ENCODE measurements at regions not wholly inside any gene's neighbourhood (a gene's known extent, or its start where the extent isn't known, plus 50 kb on each side); places are given as distances from the start of the nearest gene placed in this dataset.

GRCh38 chr9:115733318-115734110, 420.1 kb upstream of the PAPPA start:
- DNase-seq (ENCODE audit: low spot score), result no peak

- no peak for DNase-seq (ENCODE audit: low spot score)
Observed at GRCh38 chr9:115739096-115739875, 414.3 kb upstream of the PAPPA start.

- DNase-seq (ENCODE audit: low spot score), result no peak
Observed at GRCh38 chr9:115740986-115741385, 412.6 kb upstream of the PAPPA start.

GRCh38 chr9:115743709-115744605, 409.6 kb upstream of the PAPPA start:
- DNase-seq (ENCODE audit: low spot score), result no peak

GRCh38 chr9:115746496-115746895, 407.1 kb upstream of the PAPPA start:
- no peak for DNase-seq (ENCODE audit: low spot score)

GRCh38 chr9:115747731-115748130, 405.9 kb upstream of the PAPPA start:
- DNase-seq (ENCODE audit: low spot score), result no peak

- DNase-seq (ENCODE audit: low spot score), result no peak
Observed at GRCh38 chr9:115756736-115757135, 396.9 kb upstream of the PAPPA start.

- DNase-seq (ENCODE audit: low spot score), result no peak
Observed at GRCh38 chr9:115757461-115757860, 396.1 kb upstream of the PAPPA start.

- DNase-seq (ENCODE audit: low spot score), result no peak
Observed at GRCh38 chr9:115758441-115758840, 395.1 kb upstream of the PAPPA start.

GRCh38 chr9:115759426-115759825, 394.2 kb upstream of the PAPPA start:
- no peak for DNase-seq (ENCODE audit: low spot score)

GRCh38 chr9:115764645-115765044, 388.9 kb upstream of the PAPPA start:
- no peak for DNase-seq (ENCODE audit: low spot score)

GRCh38 chr9:115765060-115765459, 388.5 kb upstream of the PAPPA start:
- DNase-seq (ENCODE audit: low spot score), result no peak

- DNase-seq (ENCODE audit: low spot score), result no peak
Observed at GRCh38 chr9:115766370-115766955, 387.1 kb upstream of the PAPPA start.

- DNase-seq (ENCODE audit: low spot score), result no peak
Observed at GRCh38 chr9:115770521-115770920, 383.1 kb upstream of the PAPPA start.

GRCh38 chr9:115775659-115776058, 377.9 kb upstream of the PAPPA start:
- no peak for DNase-seq (ENCODE audit: low spot score)

GRCh38 chr9:115777610-115778009, 376.0 kb upstream of the PAPPA start:
- no peak for DNase-seq (ENCODE audit: low spot score)

GRCh38 chr9:115781070-115781736, 372.4 kb upstream of the PAPPA start:
- no peak for DNase-seq (ENCODE audit: low spot score)

GRCh38 chr9:115786321-115786720, 367.3 kb upstream of the PAPPA start:
- no peak for DNase-seq (ENCODE audit: low spot score)

GRCh38 chr9:115790520-115790919, 363.1 kb upstream of the PAPPA start:
- DNase-seq (ENCODE audit: low spot score), result no peak

GRCh38 chr9:115794921-115795475, 358.6 kb upstream of the PAPPA start:
- DNase-seq (ENCODE audit: low spot score), result no peak

GRCh38 chr9:115799734-115800133, 353.9 kb upstream of the PAPPA start:
- DNase-seq (ENCODE audit: low spot score), result no peak
